ENCODE measurements at regions not wholly inside any gene's neighbourhood (a gene's known extent, or its start where the extent isn't known, plus 50 kb on each side); places are given as distances from the start of the nearest gene placed in this dataset.
"Not testable (repeated sequence)": the region's sequence is repeated elsewhere in the genome, so short reads cannot be mapped to it uniquely, and the experiment has no call there.

GRCh38 chr4:83920375-83920774, 384.5 kb downstream of the GPAT3 start:
- DNase-seq (ENCODE audit: low spot score): no peak

GRCh38 chr4:83917572-83917971, 381.7 kb downstream of the GPAT3 start:
- no peak for DNase-seq (ENCODE audit: low spot score)

GRCh38 chr4:83910693-83911092, 374.8 kb downstream of the GPAT3 start:
- no peak for DNase-seq (ENCODE audit: low spot score)

DNA sequence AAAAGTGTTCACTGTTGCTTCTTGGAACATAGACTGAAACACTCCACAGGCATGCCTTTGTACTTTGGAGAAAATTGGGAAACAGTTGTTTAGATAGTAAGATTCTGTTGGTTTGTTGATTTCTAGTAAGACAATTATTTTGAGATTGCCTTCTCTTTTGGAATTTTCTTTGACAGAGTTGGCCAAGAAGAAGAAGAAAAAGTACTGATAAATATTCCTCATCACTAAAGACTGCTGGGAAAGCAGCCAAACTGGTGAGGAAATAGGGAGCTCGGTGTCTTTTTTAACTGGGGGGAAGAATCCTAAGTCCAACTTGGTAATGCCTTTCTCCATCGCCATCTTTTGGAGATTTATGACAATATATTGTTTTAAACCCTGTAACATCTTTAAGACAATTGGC, 370.7 kb downstream of the GPAT3 start:
- DNase-seq (ENCODE audit: low spot score): no peak

GRCh38 chr4:83905952-83906351, 370.0 kb downstream of the GPAT3 start:
- no peak for DNase-seq (ENCODE audit: low spot score)

GRCh38 chr4:83903740-83904139, 367.8 kb downstream of the GPAT3 start:
- not testable (repeated sequence) for DNase-seq (ENCODE audit: low spot score)

GRCh38 chr4:83894831-83895230, 358.9 kb downstream of the GPAT3 start:
- no peak for DNase-seq (ENCODE audit: low spot score)

DNA sequence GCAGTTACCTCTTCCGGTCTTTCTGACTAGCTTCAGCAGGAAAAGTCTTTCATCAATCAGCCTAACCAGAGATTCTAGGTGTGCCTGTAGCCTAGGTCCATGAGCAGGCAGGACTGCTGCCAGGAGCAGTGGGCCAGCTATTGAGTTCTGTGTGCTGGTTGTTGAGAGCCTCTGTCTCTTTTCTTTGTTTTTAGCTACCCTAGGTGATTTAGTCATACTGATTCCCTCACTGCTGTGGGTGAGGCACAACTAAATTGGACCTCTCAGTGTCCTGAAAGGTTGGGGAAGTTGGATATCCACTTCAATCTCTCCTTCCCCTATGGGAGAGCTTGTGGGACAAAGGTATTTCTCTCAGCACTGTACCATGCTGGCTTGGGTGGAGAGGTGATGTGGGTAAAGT, 354.9 kb downstream of the GPAT3 start:
- DNase-seq (ENCODE audit: low spot score): no peak

- DNase-seq (ENCODE audit: low spot score): no peak
Measured at GRCh38 chr4:83890231-83890630, 354.3 kb downstream of the GPAT3 start.

- DNase-seq (ENCODE audit: low spot score): no peak
Measured at GRCh38 chr4:83889802-83890201, 353.9 kb downstream of the GPAT3 start.

DNA sequence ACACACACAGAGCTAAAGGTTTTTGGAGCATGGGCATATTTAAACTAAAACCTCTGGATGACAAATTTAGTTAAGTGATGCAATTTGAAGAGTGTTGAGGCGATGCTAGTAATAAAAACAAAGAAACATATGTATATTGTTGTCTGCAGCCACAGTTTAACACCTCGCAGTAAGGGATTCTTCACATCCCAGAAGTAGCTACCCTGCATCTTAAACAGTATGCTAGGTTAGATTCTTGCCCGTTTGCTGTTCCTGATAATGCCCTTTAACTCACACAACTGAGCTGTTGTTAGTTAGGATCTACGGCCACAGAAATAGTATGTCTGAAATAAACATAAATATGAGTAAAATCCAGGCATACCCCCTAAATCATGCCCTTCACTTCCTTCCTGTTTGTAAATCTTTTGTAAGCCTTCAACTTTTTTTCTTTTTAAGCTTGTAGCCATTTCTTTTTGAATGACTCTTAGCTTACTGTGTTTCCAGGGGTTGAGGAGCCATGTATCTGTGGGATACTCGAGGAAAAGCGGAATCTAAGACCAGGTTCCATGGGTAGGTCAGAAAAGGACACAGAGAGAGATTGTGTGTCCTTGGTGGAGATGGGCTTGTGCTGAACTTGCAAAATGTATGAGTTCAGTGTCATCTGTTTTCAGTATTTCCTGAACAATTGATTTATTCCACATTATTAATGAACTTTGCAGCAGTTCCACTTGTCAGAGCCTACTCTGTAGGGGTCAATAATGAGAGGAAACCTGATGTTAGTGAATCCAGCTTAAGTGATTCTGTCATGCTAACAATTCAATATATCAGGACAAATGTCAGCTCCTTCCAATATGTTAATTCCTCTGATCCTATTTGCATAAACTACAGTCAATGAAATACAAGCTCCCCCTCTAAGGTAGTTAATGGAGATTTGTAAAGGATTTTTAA, 349.6 kb downstream of the GPAT3 start:
- DNase-seq (ENCODE audit: low spot score): no peak

GRCh38 chr4:83876047-83876446, 340.1 kb downstream of the GPAT3 start:
- DNase-seq (ENCODE audit: low spot score): no peak

DNA sequence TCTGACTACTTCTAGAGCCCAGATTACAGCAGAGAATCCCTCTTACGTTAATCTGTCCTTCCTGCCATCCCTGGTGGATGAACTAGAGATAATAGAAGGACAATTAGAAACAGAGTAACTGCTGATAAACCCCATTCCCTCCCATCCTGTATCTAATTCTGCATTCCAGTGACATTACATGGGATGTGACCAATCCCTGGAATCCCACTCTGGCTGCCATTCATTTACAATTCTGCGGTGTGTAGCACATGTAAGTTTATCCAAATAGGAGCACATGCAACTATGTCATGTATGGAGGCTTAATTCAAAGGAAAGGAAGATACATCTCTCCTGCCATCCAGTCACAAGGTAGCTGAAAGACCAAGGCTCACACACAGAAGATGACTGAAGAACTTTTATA, 339.5 kb downstream of the GPAT3 start:
- no peak for DNase-seq (ENCODE audit: low spot score)

DNA sequence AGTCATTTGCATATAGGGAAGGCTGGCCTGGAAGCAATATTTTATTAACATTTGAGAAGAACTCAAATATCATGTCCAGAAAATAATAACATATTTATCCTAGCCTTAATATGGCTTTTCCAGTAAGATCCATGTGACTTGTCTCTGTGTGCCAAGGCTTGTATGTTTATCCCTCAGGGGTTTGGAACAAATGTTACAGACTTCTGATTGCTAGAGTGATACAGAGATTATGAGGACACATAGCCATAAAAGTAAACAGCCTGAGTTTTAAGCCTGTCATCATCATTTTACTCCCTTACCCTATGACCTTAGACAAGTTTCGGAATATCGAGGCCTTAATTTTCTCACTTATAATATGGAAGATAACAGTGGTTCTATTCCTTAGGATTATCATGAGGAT, 338.1 kb downstream of the GPAT3 start:
- no peak for DNase-seq (ENCODE audit: low spot score)

DNA sequence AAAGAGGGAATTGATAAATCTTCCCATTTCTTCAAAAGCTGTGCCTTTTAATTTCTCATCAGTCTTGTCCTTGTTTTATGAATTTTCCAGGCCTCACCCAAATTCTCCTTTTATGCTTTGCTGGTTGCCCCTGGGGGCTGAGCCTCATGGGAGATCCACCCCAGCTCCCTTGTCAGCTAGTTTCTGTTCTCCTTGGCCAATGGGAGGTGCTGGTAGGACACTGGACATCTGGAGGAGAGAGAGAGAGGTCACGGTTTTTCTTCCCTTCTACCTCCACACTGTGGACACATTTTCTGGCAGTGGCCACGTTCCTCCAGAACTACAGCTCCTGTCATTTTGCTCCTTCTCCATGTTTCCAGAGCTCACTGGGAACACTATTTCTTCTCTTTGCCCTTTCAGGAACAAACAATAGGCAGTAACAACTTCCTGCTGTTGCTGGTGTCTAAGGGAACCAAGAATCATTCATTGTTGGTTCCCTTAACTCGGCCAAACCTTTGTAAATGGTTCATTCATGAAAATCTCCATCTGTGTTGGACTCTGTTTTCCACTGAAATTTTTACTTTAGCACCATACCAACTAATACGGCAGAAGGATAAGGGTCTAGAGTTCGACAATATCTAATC, 334.5 kb downstream of the GPAT3 start:
- DNase-seq (ENCODE audit: low spot score): no peak

DNA sequence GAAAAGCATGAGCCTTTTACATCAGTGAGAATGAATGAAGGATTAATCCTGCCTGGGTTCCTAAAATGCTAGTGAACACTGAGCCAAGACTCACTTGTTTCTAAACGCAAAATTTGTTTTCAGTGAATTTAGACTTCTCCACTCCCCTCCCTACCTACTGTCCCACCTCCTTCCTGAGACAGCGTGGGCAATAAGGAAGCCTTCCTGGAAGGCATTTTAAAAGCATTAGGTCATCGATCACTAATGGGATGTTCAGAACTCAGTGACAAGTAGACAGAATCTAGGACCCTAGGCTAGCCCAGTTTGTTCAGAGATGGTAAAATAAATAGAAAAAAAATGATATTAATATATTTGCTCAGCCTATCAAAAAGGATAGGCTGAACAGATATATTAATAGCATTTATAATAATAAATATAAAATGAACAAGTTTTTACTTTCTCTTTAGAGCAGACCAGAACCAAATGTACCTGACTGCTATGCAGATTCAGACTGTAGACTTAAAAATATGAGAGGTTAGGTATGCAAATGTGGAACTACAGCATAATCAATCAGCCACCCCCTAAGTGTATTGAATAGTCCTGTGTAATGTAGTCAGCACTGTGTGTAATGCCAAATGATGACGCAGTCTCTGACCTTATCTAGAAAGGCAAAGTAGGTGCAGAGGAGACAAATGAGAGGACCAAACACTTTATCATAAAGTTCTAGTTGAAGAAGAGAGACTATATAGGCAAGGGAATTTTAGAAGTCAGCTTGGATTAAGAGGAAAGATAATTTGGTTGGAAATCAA, 331.1 kb downstream of the GPAT3 start:
- no peak for DNase-seq (ENCODE audit: low spot score)

- DNase-seq (ENCODE audit: low spot score): no peak
Measured at GRCh38 chr4:83865417-83866150, 329.7 kb downstream of the GPAT3 start.

DNA sequence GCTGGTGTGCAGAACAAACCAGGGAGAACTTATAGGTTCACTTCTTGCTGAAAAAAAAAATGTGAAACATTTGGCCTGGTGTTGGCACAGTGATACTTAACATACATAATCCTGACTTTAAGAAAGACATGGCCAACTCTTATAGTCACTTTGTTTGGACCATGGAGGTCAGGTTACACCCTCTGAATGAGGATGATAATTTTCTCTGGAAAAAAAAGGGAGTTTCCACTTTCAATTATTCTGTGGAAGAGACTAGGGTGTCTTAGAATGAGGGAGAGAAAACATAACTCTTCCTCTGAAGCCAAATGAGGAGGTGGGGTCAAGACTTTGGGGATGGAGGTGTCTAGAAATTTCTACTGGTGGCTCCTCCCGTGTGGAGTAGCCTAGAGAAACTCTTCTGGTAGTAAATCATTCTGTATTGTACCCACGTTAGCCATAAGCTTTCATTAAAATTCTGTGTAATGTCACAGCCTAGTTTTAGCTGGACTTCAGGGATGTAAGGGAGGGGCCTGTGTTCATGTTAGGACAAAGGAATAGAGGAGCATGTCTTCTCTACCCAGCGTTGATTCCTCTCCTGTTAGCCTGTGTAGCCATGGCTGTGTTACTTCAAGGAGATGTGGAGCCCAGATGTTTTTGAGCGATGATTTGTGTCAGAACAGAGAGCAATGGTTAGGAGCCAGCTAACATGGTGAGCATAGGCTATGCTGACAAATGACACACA, 328.3 kb downstream of the GPAT3 start:
- no peak for DNase-seq (ENCODE audit: low spot score)

DNA sequence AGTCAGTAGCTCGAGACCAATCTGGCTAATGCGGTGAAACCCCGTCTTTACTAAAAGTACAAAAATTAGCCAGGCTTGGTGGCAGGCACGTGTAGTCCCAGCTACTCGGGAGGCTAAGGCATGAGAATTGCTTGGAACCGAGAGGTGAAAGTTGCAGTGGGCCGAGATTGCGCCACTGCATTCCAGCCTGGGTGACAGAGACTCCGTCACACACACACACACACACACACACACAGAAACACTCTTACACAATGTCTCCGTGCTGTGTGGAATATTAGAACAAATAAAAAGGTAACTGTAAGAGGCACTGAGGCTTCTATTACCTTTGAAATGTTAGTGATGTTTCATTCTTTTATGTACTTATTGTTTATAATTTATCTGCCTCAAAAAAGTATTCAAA, 326.6 kb downstream of the GPAT3 start:
- DNase-seq (ENCODE audit: low spot score): no peak

DNA sequence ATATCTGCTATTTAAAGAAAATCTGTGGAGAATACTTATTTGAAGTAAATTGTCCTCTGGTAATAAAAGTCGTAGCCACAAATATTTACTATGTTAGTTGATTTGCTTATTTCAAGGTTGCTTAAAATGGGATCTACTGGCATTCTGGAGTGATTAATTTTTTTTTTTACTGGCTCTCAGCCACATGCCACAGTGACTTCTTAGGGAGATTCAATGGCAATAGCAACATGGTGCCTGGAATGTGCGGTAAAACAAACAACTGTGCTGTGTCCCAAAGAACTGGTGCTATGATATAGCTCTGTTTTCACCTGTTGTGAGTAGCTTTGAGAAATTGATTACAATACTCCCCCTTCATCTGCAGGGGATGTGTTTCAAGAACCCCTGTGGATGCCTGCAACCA, 324.3 kb downstream of the GPAT3 start:
- no peak for DNase-seq (ENCODE audit: low spot score)

DNA sequence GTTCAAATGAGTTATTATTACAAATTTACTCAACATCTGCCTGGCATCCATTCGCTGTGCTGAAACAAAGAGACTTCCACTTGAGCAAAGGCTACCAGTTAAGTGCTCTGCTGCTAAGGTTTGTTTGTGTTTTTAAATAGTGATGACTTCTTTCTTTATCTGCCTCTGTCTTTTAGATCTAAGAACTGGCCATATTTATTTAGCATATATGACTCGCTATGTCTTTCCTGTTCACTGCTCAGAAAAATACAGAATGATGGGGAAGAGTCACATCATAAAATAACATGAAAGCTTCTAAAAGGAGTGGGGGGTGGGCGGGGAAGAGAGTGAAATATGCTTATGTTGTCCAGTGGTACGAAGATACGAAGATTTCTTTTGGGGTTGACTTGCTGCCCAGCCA, 322.2 kb downstream of the GPAT3 start:
- DNase-seq (ENCODE audit: low spot score): no peak
